Heart left ventricle (tissue), 16 donors: ENCODE measurements at regions not wholly inside any gene's neighbourhood (a gene's known extent, or its start where the extent isn't known, plus 50 kb on each side); places are given as distances from the start of the nearest gene placed in this dataset.

ENCODE experiments used
- ATAC-seq, 4 donors: fragments of 200-7000 bp; cut with Tn5 transposase; one replicate each; pipeline ENCODE4 v1.9.1; 2020 to 2022; ENCODE audit warnings: moderate library complexity in 4 of 4, mild to moderate bottlenecking in 3 of 4, moderate number of reproducible peaks in 1 of 4
- DNase-seq, 5 donors: peaks; one replicate each; pipeline ENCODE4 v3.0.0-alpha.2; 2020
- H3K27ac ChIP-seq, 12 donors: fragments of 200-600 bp; sonication (generic) in 4 of 12; one replicate each; pipeline versions ENCODE4 v1.5.0 to v1.8.0; 2016 to 2022; ENCODE audit warnings: mild to moderate bottlenecking in 2 of 12
- H3K27me3 ChIP-seq, 9 donors: fragments of 200-600 bp; sonication (generic) in 2 of 9; one replicate each; pipeline versions ENCODE4 v1.5.1 to v1.8.0; 2016 to 2022; ENCODE audit warnings: mild to moderate bottlenecking in 3 of 9
- H3K36me3 ChIP-seq, 9 donors: fragments of 200-600 bp; sonication (generic) in 2 of 9; one replicate each; pipeline versions ENCODE4 v1.5.0 to v1.8.0; 2018 to 2022; ENCODE audit warnings: mild to moderate bottlenecking in 2 of 9
- H3K4me1 ChIP-seq, 12 donors: fragments of 200-600 bp; sonication (generic) in 4 of 12; one replicate each; pipeline versions ENCODE4 v1.5.0 to v1.8.0; 2016 to 2022; ENCODE audit warnings: mild to moderate bottlenecking in 3 of 12
- H3K4me3 ChIP-seq, 12 donors: fragments of 200-600 bp; sonication (generic) in 4 of 12; one replicate each; pipeline versions ENCODE4 v1.5.0 to v1.8.0; 2017 to 2022; ENCODE audit warnings: mild to moderate bottlenecking in 9 of 12, moderate library complexity in 4 of 12
- H3K9me3 ChIP-seq, 12 donors: fragments of 200-600 bp; sonication (generic) in 4 of 12; one replicate each; pipeline versions ENCODE4 v1.5.0 to v1.8.0; 2016 to 2022; ENCODE audit warnings: mild to moderate bottlenecking in 1 of 12
- POLR2A ChIP-seq, 2 donors: fragments of 450-650 bp; IDR thresholded peaks; one replicate each; pipeline ENCODE4 v1.6.1; 2017; ENCODE audit warnings: antibody characterized with exemption in 2 of 2, mild to moderate bottlenecking in 2 of 2, moderate library complexity in 2 of 2
- WGBS, 4 donors: extraction: QIAGEN DNeasy Blood & Tissue Kit in 2 of 4; methylation state at CpG; one replicate each; pipeline versions ENCODE4 v1.1.5 to v1.1.7; 2013 to 2018; 5-methylcytosine and 5-hydroxymethylcytosine counted together
- intact Hi-C, 10 donors: fragments of 100-400 bp; cut with DNase I; formaldehyde crosslinking; loops; one replicate each; pipeline versions ENCODE4 v1.11.1 to v1.14.2; 2022
- TF ChIP-seq, protein P1 (sequence below), 12 donors: fragments of 200-600 bp; sonication (generic) in 4 of 12; IDR thresholded peaks; one replicate each; pipeline versions ENCODE4 v1.5.0 to v1.8.0; 2018 to 2022; ENCODE audit warnings: antibody characterized with exemption in 12 of 12, mild to moderate bottlenecking in 5 of 12
- donor health status: ischemic (EF 13 %, LVEDD 7.1; RV severe dilation, severe dysfunction).
- donor health status: healthy with polysubstance abuse.
- donor health status: DM: no; HTN: yes; CAD: no.
- donor health status: DM: no; HTN: no; CAD: no.
- donor health status: ischemic (EF 25% LVEDD 6.9; RV normal size, moderate dysfunction).
- donor health status: ischemic (EF 25% LVEDD 5.7; RV mildly dilated, moderate dysfunction).
- donor health status: healthy.
- donor health status: DM: yes; HTN: yes; CAD: no.
- donor health status: ischemic (EF 35%, LVEDD 5.7; RV mildly dilated, moderate dysfunction).
- donor health status: nonischemic (EF 11% LVEDD 7.7; RV severe dilation, severe dysfunction).
- donor health status: DM: yes; HTN: yes; CAD: no.
- donor health status: PGD.
- donor health status: ischemic (EF 29% LVEDD 5.4; RV normal size, mild dysfunction).
- donor health status: nonischemic (EF 23%, LVEDD 6.1; RV moderate dilation, normal function).

DNA sequence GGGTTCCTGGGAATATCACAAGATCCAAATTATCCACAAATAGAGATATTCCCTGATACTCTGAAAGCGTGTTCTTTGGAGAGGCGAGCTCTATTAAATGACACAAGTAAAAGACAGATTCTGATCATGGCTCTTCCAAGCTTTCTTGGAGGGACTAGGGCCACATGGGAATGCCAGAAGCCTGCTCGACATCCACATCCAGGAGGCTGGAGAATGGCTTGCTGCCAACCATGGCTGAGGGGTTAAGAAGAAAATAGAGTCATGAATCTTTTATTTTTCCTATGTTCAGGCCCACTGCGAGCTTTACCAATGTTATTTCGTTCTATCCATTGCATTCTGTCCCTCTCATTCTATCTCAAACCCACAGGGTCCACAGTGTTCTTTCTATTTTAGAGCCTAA lies 1018.0 kb upstream of the CELF2 start:
- 73 to 84% (median 80%) methylated on average over 5 of the region's 5 CpGs for WGBS, 4 donors
- H3K4me3 ChIP-seq: no peak overlapping the region
- no peaks in the 10 kb centered on the region for H3K4me1 ChIP-seq
- H3K9me3 ChIP-seq: no peaks in the 10 kb centered on the region
- intact Hi-C loops: no loop called here
- DNase-seq: no peak
- no peaks in the 10 kb centered on the region for H3K36me3 ChIP-seq
- no peak for ATAC-seq
- H3K27ac ChIP-seq: no peak overlapping the region
- H3K27me3 ChIP-seq: no peaks in the 10 kb centered on the region
- TF ChIP-seq, protein P1, sequence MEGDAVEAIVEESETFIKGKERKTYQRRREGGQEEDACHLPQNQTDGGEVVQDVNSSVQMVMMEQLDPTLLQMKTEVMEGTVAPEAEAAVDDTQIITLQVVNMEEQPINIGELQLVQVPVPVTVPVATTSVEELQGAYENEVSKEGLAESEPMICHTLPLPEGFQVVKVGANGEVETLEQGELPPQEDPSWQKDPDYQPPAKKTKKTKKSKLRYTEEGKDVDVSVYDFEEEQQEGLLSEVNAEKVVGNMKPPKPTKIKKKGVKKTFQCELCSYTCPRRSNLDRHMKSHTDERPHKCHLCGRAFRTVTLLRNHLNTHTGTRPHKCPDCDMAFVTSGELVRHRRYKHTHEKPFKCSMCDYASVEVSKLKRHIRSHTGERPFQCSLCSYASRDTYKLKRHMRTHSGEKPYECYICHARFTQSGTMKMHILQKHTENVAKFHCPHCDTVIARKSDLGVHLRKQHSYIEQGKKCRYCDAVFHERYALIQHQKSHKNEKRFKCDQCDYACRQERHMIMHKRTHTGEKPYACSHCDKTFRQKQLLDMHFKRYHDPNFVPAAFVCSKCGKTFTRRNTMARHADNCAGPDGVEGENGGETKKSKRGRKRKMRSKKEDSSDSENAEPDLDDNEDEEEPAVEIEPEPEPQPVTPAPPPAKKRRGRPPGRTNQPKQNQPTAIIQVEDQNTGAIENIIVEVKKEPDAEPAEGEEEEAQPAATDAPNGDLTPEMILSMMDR (IDR thresholded peaks at IDR 0.05): no peak
- no peak for TF ChIP-seq POLR2A (IDR thresholded peaks at IDR 0.05)

DNA sequence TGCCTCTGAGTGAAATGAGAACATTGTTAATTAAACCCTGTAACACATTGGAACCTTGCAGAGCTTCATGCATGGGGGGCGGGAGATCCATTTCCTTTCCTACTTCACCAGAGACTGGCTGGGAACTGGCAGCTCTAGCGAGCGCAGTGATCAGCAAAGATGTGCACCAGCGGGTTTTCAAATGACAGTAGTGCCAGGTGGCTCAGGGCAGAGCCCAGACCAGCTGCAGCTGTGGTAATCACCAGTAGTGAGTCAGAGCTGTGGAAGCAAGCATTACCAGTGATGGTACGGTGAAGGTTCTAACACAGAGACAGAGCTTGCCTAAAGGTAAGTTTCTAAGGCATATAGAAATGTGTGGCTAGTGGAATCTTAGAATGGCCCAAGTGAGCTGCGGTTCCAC lies 1009.7 kb upstream of the CELF2 start:
- WGBS, 4 donors: 80 to 91% (median 89%) methylated on average over 6 of the region's 6 CpGs
- ATAC-seq: no peak
- Histone ChIP-seq H3K9me3 (no peaks in the 10 kb centered on the region), H3K27me3 (no peaks in the 10 kb centered on the region), H3K36me3 (no peaks in the 10 kb centered on the region), H3K4me1 (no peaks in the 10 kb centered on the region), H3K4me3 (no peak overlapping the region), H3K27ac (no peak overlapping the region)
- DNase-seq: no peak
- intact Hi-C loops: no loop called here
- TF ChIP-seq, protein P1 (IDR thresholded peaks at IDR 0.05): no peak

DNA sequence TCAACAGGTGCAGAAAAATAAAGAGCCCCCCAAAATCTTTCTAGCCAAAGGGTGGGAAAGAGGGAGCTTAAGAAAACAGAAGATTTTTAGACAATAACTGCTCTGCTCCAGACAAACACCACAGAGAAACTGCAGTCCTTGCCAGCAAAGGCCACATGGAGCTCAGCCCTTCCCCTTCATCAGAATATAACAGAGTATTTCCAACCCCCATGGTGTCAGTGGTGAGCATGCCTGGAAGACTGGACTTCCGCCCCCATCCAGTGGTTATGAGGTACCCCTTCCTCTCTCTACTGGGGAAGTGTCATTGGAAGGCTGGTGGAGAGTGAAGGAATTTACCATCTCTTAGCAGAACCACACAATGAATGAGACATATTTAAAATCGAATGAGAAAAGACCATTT lies 1007.3 kb upstream of the CELF2 start:
- intact Hi-C loops: loop anchor here in 1 of 10 donors (10.0 kb wide), 1 partner anchor 1984 kb away; no protein-coding TSS in a partner anchor
- no peak for TF ChIP-seq POLR2A (IDR thresholded peaks at IDR 0.05)
- TF ChIP-seq, protein P1 (IDR thresholded peaks at IDR 0.05): no peak
- H3K27ac ChIP-seq: no peak overlapping the region
- no peaks in the 10 kb centered on the region for H3K9me3 ChIP-seq
- no peak overlapping the region for H3K4me3 ChIP-seq
- no peak for DNase-seq
- H3K4me1 ChIP-seq: no peaks in the 10 kb centered on the region
- ATAC-seq: no peak
- 73 to 79% (median 76%) methylated on average over 2 of the region's 2 CpGs for WGBS, 4 donors
- H3K36me3 ChIP-seq: no peaks in the 10 kb centered on the region
- no peaks in the 10 kb centered on the region for H3K27me3 ChIP-seq

DNA sequence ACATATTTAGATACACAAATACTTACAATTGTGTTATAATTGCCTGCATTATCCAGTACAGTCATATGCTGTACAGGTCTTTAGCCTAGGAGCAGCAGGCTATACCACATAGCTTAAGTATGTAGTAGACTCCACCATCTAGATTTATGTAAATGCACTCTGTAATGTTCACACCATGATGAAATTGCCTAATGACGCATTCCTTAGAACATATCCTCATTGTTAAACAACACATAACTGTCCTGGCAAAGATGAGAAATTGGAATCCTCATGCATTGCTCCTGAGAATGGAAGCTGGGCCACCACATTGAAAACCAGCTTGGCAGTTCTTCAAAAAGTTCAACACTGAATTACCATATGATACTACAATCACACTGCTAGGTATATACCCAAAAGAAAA lies 1002.8 kb upstream of the CELF2 start:
- no peaks in the 10 kb centered on the region for H3K27me3 ChIP-seq
- peaks cover 0 to 7% (median 0%) of the 10 kb centered on the region in 12 donors for H3K9me3 ChIP-seq
- no peaks in the 10 kb centered on the region for H3K36me3 ChIP-seq
- TF ChIP-seq, protein P1 (IDR thresholded peaks at IDR 0.05): no peak
- TF ChIP-seq POLR2A (IDR thresholded peaks at IDR 0.05): no peak
- intact Hi-C loops: loop anchor here in 1 of 10 donors (10.0 kb wide), 1 partner anchor 1980 kb away; no protein-coding TSS in a partner anchor
- no peak for ATAC-seq
- no peak overlapping the region for H3K27ac ChIP-seq
- no peak for DNase-seq
- H3K4me1 ChIP-seq: no peaks in the 10 kb centered on the region
- 78 to 94% (median 87%) methylated on average over 1 of the region's 1 CpG for WGBS, 4 donors
- H3K4me3 ChIP-seq: no peak overlapping the region
